Liver (tissue), 8 donors: ENCODE measurements at regions not wholly inside any gene's neighbourhood (a gene's known extent, or its start where the extent isn't known, plus 50 kb on each side); places are given as distances from the start of the nearest gene placed in this dataset.

Experiments
- DNase-seq: peaks from one replicate; pipeline ENCODE4 v3.0.0-alpha.2; 2017; ENCODE audit warnings: low spot score
- H3K27ac ChIP-seq, 2 donors: one replicate each; pipeline ENCODE4 v1.7.0; 2013; ENCODE audit warnings: inconsistent platforms in 2 of 2, low read length in 2 of 2, control low read depth in 1 of 2, low read depth in 1 of 2, mild to moderate bottlenecking in 1 of 2
- H3K27me3 ChIP-seq, 4 donors: one replicate each; pipeline versions ENCODE4 v1.6.1 to v1.7.0; 2013; ENCODE audit warnings: low read length in 3 of 4, inconsistent platforms in 1 of 4, mild to moderate bottlenecking in 1 of 4, moderate library complexity in 1 of 4; ENCODE audit not compliant: control insufficient read depth in 4 of 4, insufficient read depth in 4 of 4
- H3K36me3 ChIP-seq, 4 donors: one replicate each; pipeline versions ENCODE4 v1.6.1 to v1.7.0; 2013; ENCODE audit warnings: low read length in 3 of 4, mild to moderate bottlenecking in 3 of 4, low read depth in 1 of 4, moderate library complexity in 1 of 4; ENCODE audit not compliant: control insufficient read depth in 4 of 4, insufficient read depth in 3 of 4
- H3K4me1 ChIP-seq, 4 donors: one replicate each; pipeline versions ENCODE4 v1.6.1 to v1.7.0; 2013; ENCODE audit warnings: low read length in 3 of 4, mild to moderate bottlenecking in 3 of 4, moderate library complexity in 1 of 4; ENCODE audit not compliant: control insufficient read depth in 4 of 4, insufficient read depth in 4 of 4
- H3K4me3 ChIP-seq, 3 donors: one replicate each; pipeline versions ENCODE4 v1.6.1 to v1.7.0; 2013; ENCODE audit warnings: low read length in 3 of 3, control low read depth in 1 of 3, low read depth in 1 of 3, mild to moderate bottlenecking in 1 of 3
- H3K9ac ChIP-seq, 2 donors: one replicate each; pipeline ENCODE4 v1.7.0; 2013; ENCODE audit warnings: low read length in 2 of 2, mild to moderate bottlenecking in 2 of 2, moderate library complexity in 2 of 2, control low read depth in 1 of 2, low read depth in 1 of 2
- H3K9me3 ChIP-seq, 4 donors: one replicate each; pipeline versions ENCODE4 v1.6.1 to v1.7.0; 2013; ENCODE audit warnings: low read length in 3 of 4; ENCODE audit not compliant: control insufficient read depth in 4 of 4
- ATF3 ChIP-seq: IDR thresholded peaks from 2 replicates; pipeline ENCODE4 v1.6.1; 2016; ENCODE audit warnings: antibody characterized with exemption
- CTCF ChIP-seq: fragments of 150-350 bp; IDR thresholded peaks from 2 replicates; pipeline ENCODE4 v1.5.1; 2017; ENCODE audit warnings: improper control_type of control experiment, low read depth, low read length; ENCODE audit not compliant: missing input control
- EGR1 ChIP-seq, 2 donors: IDR thresholded peaks; 2 replicates each; pipeline ENCODE4 v1.6.1; 2016 to 2018; ENCODE audit warnings: antibody characterized with exemption in 2 of 2, low read depth in 2 of 2
- FOXA1 ChIP-seq: IDR thresholded peaks from 2 replicates; pipeline ENCODE4 v1.6.1; 2016; ENCODE audit warnings: antibody characterized with exemption
- FOXA2 ChIP-seq: IDR thresholded peaks from 2 replicates; pipeline ENCODE4 v1.6.1; 2016; ENCODE audit warnings: antibody characterized with exemption
- GABPA ChIP-seq, 2 donors: IDR thresholded peaks in 1 of 2; conservative IDR thresholded peaks in 1 of 2; 2 replicates each; pipeline ENCODE4 v1.6.1; 2016; ENCODE audit warnings: antibody characterized with exemption in 2 of 2, mild to moderate bottlenecking in 1 of 2, moderate library complexity in 1 of 2
- HNF4A ChIP-seq, 2 donors: conservative IDR thresholded peaks; 2 replicates each; pipeline ENCODE4 v1.6.1; 2016; ENCODE audit warnings: antibody characterized with exemption in 2 of 2, mild to moderate bottlenecking in 2 of 2
- HNF4G ChIP-seq: IDR thresholded peaks from 2 replicates; pipeline ENCODE4 v1.6.1; 2016; ENCODE audit warnings: antibody characterized with exemption
- JUND ChIP-seq, 2 donors: IDR thresholded peaks; 2 replicates each; pipeline ENCODE4 v1.6.1; 2016; ENCODE audit warnings: antibody characterized with exemption in 2 of 2
- NR2F2 ChIP-seq: IDR thresholded peaks from 2 replicates; pipeline ENCODE4 v1.6.1; 2016; ENCODE audit warnings: antibody characterized with exemption
- REST ChIP-seq: IDR thresholded peaks from 2 replicates; pipeline ENCODE4 v1.6.1; 2016; ENCODE audit warnings: antibody characterized with exemption, mild to moderate bottlenecking
- SP1 ChIP-seq: IDR thresholded peaks from 2 replicates; pipeline ENCODE4 v1.6.1; 2018; ENCODE audit warnings: antibody characterized with exemption, mild to moderate bottlenecking
- TAF1 ChIP-seq: conservative IDR thresholded peaks from 2 replicates; pipeline ENCODE4 v1.6.1; 2016; ENCODE audit warnings: antibody characterized with exemption, mild to moderate bottlenecking
- YY1 ChIP-seq: IDR thresholded peaks from 2 replicates; pipeline ENCODE4 v1.6.1; 2016; ENCODE audit warnings: antibody characterized with exemption, mild to moderate bottlenecking
- WGBS: extraction: QIAGEN DNeasy Blood & Tissue Kit; methylation state at CpG from one replicate; pipeline ENCODE4 v1.1.7; 2013; 5-methylcytosine and 5-hydroxymethylcytosine counted together
- TF ChIP-seq, protein P1 (sequence below): IDR thresholded peaks from 2 replicates; pipeline ENCODE4 v1.6.1; 2016; ENCODE audit warnings: antibody characterized with exemption
- donor health status: healthy.
- donor health status: healthy.
- donor health status: healthy.
- donor health status: healthy.
- donor health status: healthy.

GRCh38 chr14:41986700-41987099 lies 380.0 kb downstream of the LRFN5 start:
- H3K27me3 ChIP-seq, result no peaks in the 10 kb centered on the region
- DNase-seq, result no peak
- no peak overlapping the region for H3K4me3 ChIP-seq
- no peaks in the 10 kb centered on the region for H3K4me1 ChIP-seq
- no peak for TF ChIP-seq FOXA1
- TF ChIP-seq, protein P1, sequence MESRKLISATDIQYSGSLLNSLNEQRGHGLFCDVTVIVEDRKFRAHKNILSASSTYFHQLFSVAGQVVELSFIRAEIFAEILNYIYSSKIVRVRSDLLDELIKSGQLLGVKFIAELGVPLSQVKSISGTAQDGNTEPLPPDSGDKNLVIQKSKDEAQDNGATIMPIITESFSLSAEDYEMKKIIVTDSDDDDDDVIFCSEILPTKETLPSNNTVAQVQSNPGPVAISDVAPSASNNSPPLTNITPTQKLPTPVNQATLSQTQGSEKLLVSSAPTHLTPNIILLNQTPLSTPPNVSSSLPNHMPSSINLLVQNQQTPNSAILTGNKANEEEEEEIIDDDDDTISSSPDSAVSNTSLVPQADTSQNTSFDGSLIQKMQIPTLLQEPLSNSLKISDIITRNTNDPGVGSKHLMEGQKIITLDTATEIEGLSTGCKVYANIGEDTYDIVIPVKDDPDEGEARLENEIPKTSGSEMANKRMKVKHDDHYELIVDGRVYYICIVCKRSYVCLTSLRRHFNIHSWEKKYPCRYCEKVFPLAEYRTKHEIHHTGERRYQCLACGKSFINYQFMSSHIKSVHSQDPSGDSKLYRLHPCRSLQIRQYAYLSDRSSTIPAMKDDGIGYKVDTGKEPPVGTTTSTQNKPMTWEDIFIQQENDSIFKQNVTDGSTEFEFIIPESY, result no peak
- TF ChIP-seq NR2F2, result no peak
- no peak for TF ChIP-seq CTCF
- no peak for TF ChIP-seq REST
- no peak for TF ChIP-seq FOXA2
- no peak for TF ChIP-seq ATF3
- TF ChIP-seq HNF4A (conservative IDR thresholded peaks at IDR 0.05), result no peak
- no peak for TF ChIP-seq SP1
- no peak for TF ChIP-seq GABPA (IDR thresholded peaks at IDR 0.05 in 1 of 2, conservative IDR thresholded peaks at IDR 0.05 in 1 of 2)
- no peak for TF ChIP-seq YY1
- no peak for TF ChIP-seq EGR1 (IDR thresholded peaks at IDR 0.05; ENCODE audit: low read depth in 2 of 2)
- no peak for TF ChIP-seq JUND (IDR thresholded peaks at IDR 0.05)
- no peaks in the 10 kb centered on the region for H3K36me3 ChIP-seq
- H3K27ac ChIP-seq, result no peak overlapping the region
- H3K9me3 ChIP-seq, result peaks cover 0 to 1% (median 0%) of the 10 kb centered on the region in 4 donors
- H3K9ac ChIP-seq, result no peak overlapping the region

DNA sequence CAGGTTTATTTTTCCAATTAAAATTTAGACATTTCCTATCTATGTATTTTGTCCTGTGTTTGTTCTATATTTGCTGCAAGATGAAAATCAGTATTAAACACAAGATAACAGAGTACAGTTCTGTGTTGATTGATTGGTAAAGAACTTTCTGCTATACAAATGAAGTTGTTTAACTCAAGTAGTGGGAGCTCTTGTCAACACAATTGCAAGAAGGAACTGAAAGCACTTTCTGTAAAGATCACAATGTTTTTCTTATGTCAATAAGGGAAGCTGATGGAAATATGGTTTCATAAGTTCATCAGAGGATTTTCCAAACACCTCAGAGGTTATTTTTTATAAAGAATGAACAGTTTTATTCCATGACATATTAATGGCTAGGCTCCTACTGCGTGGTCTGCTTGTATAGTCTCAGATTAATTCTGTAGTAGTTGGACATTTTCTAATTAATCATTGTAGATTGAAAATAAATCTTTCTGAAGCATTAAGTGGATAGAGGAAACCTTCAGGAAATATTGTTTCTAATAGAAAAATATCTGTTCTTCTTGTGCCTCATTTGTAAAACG lies 379.5 kb downstream of the LRFN5 start:
- no peaks in the 10 kb centered on the region for H3K36me3 ChIP-seq
- WGBS, result 30% methylated on average over 2 of the region's 2 CpGs
- H3K9ac ChIP-seq, result no peak overlapping the region
- peaks cover 0 to 1% (median 0%) of the 10 kb centered on the region in 4 donors for H3K9me3 ChIP-seq
- H3K27me3 ChIP-seq, result no peaks in the 10 kb centered on the region
- DNase-seq, result no peak
- no peaks in the 10 kb centered on the region for H3K4me1 ChIP-seq
- no peak overlapping the region for H3K27ac ChIP-seq
- H3K4me3 ChIP-seq, result no peak overlapping the region
- TF ChIP-seq HNF4G (no peak), NR2F2 (no peak), FOXA1 (no peak), TAF1 (no peak), REST (no peak), ATF3 (no peak), FOXA2 (no peak), CTCF (no peak)
- TF ChIP-seq, protein P1, result no peak
